ENCODE measurements at regions not wholly inside any gene's neighbourhood (a gene's known extent, or its start where the extent isn't known, plus 50 kb on each side); places are given as distances from the start of the nearest gene placed in this dataset.

DNA sequence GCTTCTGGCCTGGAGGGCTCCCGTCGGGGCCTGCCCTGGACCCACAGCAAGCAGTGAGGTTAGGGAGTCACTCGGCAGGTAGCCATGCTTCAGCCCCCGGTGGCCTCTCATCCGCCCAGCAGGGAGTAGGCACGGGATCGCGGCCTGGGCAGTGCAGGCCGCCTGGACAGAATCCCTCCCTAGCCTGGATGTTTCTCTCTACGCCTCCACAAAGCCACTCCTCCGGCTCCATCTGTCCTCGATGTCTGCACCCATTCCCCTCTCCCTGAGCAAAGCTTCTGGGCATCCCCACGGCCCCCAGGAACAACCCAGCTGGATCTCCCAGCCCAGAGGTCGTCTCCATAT, 145.2 kb downstream of the RBFOX3 start:
- FAIRE-seq, result no peak
- intact Hi-C loops (cut with DNase I), result no loop called here

DNA sequence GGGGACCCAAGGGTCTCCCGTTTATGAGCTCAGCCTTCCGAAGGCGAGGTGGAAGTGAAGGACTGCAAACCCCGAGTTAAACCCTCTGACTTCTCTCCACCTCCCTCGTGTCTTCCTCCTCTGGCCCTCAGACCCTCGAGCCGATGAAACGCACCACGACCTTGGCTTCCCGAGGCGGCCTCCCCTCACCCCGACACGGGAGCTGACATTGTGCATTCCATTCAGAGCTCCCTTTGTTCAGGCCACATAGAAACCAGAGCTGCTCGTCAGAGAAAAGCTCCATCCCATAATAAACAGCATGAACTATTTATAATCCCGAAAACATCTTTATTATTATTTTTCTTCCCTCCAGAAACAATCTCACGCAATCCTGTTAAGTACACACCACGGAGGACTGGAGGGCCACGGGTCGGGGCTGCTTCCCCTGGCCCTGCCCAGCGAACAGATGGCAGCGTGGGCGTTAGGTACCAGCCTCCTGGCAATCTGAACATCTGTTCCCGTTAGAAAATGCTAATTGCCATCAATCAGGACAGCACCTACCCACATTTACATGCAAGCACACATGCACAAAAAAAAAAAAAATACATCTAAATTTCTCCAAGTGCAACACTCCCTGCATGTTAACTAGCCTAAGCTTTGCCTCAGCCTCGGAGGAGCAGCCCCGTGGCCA, 145.7 kb downstream of the RBFOX3 start:
- Histone ChIP-seq H3K9me3 (ENCODE audit: control insufficient read depth in 2 of 3, insufficient read depth in 1 of 3, low read length in 3 of 3) (no peaks in the 10 kb centered on the region), H3K4me1 (ENCODE audit: control insufficient read depth in 2 of 3, insufficient read depth in 2 of 3, low read depth in 1 of 3, low read length in 3 of 3) (no peaks in the 10 kb centered on the region), H3K27me3 (ENCODE audit: control insufficient read depth, insufficient read depth, low read length) (no peaks in the 10 kb centered on the region), H3K36me3 (ENCODE audit: control insufficient read depth in 2 of 3, insufficient read depth in 3 of 3, low read length in 3 of 3) (no peaks in the 10 kb centered on the region), H3K4me3 (ENCODE audit: low read length in 3 of 3) (no peak overlapping the region), H3K9ac (ENCODE audit: low read length in 3 of 3) (no peak overlapping the region), H3K27ac (ENCODE audit: low read depth in 2 of 2, low read length in 2 of 2) (no peak overlapping the region)
- no peak for FAIRE-seq
- intact Hi-C loops (cut with DNase I), result no loop called here
- TF ChIP-seq, protein P1, sequence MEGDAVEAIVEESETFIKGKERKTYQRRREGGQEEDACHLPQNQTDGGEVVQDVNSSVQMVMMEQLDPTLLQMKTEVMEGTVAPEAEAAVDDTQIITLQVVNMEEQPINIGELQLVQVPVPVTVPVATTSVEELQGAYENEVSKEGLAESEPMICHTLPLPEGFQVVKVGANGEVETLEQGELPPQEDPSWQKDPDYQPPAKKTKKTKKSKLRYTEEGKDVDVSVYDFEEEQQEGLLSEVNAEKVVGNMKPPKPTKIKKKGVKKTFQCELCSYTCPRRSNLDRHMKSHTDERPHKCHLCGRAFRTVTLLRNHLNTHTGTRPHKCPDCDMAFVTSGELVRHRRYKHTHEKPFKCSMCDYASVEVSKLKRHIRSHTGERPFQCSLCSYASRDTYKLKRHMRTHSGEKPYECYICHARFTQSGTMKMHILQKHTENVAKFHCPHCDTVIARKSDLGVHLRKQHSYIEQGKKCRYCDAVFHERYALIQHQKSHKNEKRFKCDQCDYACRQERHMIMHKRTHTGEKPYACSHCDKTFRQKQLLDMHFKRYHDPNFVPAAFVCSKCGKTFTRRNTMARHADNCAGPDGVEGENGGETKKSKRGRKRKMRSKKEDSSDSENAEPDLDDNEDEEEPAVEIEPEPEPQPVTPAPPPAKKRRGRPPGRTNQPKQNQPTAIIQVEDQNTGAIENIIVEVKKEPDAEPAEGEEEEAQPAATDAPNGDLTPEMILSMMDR (IDR thresholded peaks at IDR 0.05; ENCODE audit: borderline replicate concordance, extremely low read depth, insufficient read depth), result no peak
- DNase-seq, result no peak

More for the DNA sequence above, 145.2 kb downstream of the RBFOX3 start:
- H3K27ac ChIP-seq (ENCODE audit: low read depth in 2 of 2, low read length in 2 of 2), result no peak overlapping the region
- TF ChIP-seq, protein P1 (IDR thresholded peaks at IDR 0.05; ENCODE audit: borderline replicate concordance, extremely low read depth, insufficient read depth), result no peak
- no peak for DNase-seq
- H3K9me3 ChIP-seq (ENCODE audit: control insufficient read depth in 2 of 3, insufficient read depth in 1 of 3, low read length in 3 of 3), result no peaks in the 10 kb centered on the region
- H3K27me3 ChIP-seq (ENCODE audit: control insufficient read depth, insufficient read depth, low read length), result no peaks in the 10 kb centered on the region
- H3K36me3 ChIP-seq (ENCODE audit: control insufficient read depth in 2 of 3, insufficient read depth in 3 of 3, low read length in 3 of 3), result no peaks in the 10 kb centered on the region
- H3K4me3 ChIP-seq (ENCODE audit: low read length in 3 of 3), result no peak overlapping the region
- H3K9ac ChIP-seq (ENCODE audit: low read length in 3 of 3), result no peak overlapping the region
- no peaks in the 10 kb centered on the region for H3K4me1 ChIP-seq (ENCODE audit: control insufficient read depth in 2 of 3, insufficient read depth in 2 of 3, low read depth in 1 of 3, low read length in 3 of 3)

DNA sequence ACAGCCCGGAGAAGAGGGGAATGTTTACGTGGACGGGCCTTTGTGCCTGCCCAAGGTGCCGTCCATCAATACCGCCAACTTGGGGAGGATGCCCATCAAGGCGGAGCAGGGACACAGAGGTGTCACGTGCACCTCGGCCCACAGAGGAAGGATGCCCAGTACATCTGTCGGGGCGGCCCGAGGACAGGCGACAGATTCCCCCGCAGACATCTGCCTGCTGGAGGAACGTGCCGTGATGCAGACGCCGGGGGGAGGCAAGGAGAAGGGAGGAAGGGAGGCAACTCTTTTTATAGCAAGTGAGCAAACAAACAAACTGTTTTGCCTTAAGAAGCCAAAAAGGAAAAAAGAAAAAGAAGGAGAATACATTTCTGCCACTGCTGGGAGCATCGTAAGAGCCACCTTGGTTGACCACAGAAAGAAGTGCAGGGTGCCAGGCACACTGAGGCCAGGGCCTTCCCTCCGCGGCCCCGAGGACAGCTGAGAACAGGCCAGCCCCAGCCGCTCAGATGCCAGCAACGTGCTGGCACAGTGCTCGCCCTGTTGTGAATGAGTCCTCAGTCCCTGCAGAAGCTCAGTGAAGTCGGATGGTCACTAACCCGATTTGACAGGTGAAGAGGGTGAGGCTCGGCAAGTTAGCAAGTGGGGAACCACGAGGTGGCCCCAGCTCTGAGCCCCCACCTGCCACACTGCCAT, 146.4 kb downstream of the RBFOX3 start:
- Histone ChIP-seq H3K9me3 (ENCODE audit: control insufficient read depth in 2 of 3, insufficient read depth in 1 of 3, low read length in 3 of 3) (no peaks in the 10 kb centered on the region), H3K4me3 (ENCODE audit: low read length in 3 of 3) (no peak overlapping the region), H3K36me3 (ENCODE audit: control insufficient read depth in 2 of 3, insufficient read depth in 3 of 3, low read length in 3 of 3) (no peaks in the 10 kb centered on the region), H3K9ac (ENCODE audit: low read length in 3 of 3) (no peak overlapping the region), H3K27me3 (ENCODE audit: control insufficient read depth, insufficient read depth, low read length) (no peaks in the 10 kb centered on the region), H3K4me1 (ENCODE audit: control insufficient read depth in 2 of 3, insufficient read depth in 2 of 3, low read depth in 1 of 3, low read length in 3 of 3) (no peaks in the 10 kb centered on the region), H3K27ac (ENCODE audit: low read depth in 2 of 2, low read length in 2 of 2) (no peak overlapping the region)
- DNase-seq (no peak), FAIRE-seq (no peak)
- TF ChIP-seq, protein P1 (IDR thresholded peaks at IDR 0.05; ENCODE audit: borderline replicate concordance, extremely low read depth, insufficient read depth), result no peak
- intact Hi-C loops (cut with DNase I), result no loop called here

All from kidney (tissue), 13 donors.